Nephron (organoid): ENCODE measurements at regions not wholly inside any gene's neighbourhood (a gene's known extent, or its start where the extent isn't known, plus 50 kb on each side); places are given as distances from the start of the nearest gene placed in this dataset.

Source experiments
- H3K27ac Mint-ChIP-seq, 3 experiments: 2 replicates each; pipeline ENCODE4 v1.8.0; 2020; ENCODE audit warnings: mixed read lengths in 3 of 3, mild to moderate bottlenecking in 2 of 3, moderate library complexity in 1 of 3
- H3K27me3 Mint-ChIP-seq: 2 replicates; pipeline ENCODE4 v1.8.0; 2021; ENCODE audit warnings: low read depth, mild to moderate bottlenecking, moderate library complexity, mixed read lengths
- H3K36me3 Mint-ChIP-seq: 2 replicates; pipeline ENCODE4 v1.8.0; 2020; ENCODE audit warnings: low read depth, mixed read lengths
- H3K4me1 Mint-ChIP-seq: 2 replicates; pipeline ENCODE4 v1.8.0; 2020; ENCODE audit warnings: mixed read lengths
- H3K4me3 Mint-ChIP-seq, 3 experiments: 2 replicates each; pipeline ENCODE4 v1.8.0; 2020; ENCODE audit warnings: mild to moderate bottlenecking in 3 of 3, mixed read lengths in 3 of 3, moderate library complexity in 2 of 3
- H3K9me3 Mint-ChIP-seq: 2 replicates; pipeline ENCODE4 v1.8.0; 2020; ENCODE audit warnings: mixed read lengths
- CTCF ChIP-seq, 3 experiments: fragments of 200-600 bp; sonication (generic); IDR thresholded peaks; one replicate each; pipeline ENCODE4 v1.5.0; 2021; ENCODE audit warnings: antibody characterized with exemption in 3 of 3; ENCODE audit not compliant: unreplicated experiment in 3 of 3

- Mint-ChIP-seq H3K27ac (no peak overlapping the region), H3K27me3 (no peaks in the 10 kb centered on the region), H3K4me3 (no peak overlapping the region), H3K4me1 (peaks cover 5% of the 10 kb centered on the region), H3K9me3 (peaks cover 3% of the 10 kb centered on the region), H3K36me3 (no peaks in the 10 kb centered on the region)
- TF ChIP-seq CTCF (IDR thresholded peaks at IDR 0.05; ENCODE audit: unreplicated experiment in 3 of 3) = no peak
These were observed 125.8 kb downstream of the C6orf118 start for GRCh38 chr6:165183496-165184140.

DNA sequence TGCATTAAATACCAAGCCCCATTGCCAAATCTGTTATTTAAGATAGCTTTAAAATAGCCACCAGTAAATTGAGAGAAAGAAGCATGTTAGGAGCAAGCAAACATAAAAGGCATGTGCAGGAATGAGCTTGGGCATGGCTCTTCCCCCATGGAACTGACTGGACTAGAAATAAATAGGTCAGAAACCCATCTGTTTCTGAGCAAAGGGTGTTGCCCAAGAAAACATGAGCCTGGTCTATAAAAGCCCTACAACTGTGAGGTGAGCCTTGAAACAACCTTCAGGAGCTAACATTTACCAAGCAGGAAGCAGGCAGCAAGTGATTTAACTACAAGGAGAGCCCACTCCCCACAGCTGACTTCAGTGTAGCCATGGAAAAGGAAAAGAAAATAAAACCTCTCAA is 126.3 kb downstream of the C6orf118 start:
- Mint-ChIP-seq H3K27me3 (no peaks in the 10 kb centered on the region), H3K9me3 (peaks cover 4% of the 10 kb centered on the region), H3K4me3 (no peak overlapping the region), H3K36me3 (no peaks in the 10 kb centered on the region), H3K27ac (no peak overlapping the region), H3K4me1 (peaks cover 5% of the 10 kb centered on the region)
- no peak for TF ChIP-seq CTCF (IDR thresholded peaks at IDR 0.05; ENCODE audit: unreplicated experiment in 3 of 3)

DNA sequence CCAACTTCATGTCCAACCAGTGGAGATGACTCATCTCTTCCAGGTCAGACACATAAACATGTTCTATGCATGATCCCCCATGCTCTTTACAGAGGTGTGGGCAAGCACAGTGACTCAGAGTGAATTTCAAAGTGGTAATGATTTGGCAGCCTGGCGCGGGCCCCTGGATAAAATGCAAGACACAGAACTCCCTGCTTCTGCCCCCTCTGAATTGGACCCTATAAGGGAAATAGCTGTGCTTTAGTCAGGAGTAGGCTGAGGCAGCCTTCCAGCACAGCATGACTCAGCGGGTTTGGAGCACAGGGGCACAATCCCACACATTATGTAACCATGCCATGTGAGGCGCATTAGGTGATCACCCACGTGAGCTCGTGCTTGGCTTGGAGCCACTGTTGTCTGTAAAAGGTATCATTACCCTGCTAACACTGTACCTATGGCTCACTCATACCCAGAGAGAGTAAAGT is 127.4 kb downstream of the C6orf118 start:
- Mint-ChIP-seq H3K4me1 (peaks cover 5% of the 10 kb centered on the region), H3K27ac (no peak overlapping the region), H3K27me3 (no peaks in the 10 kb centered on the region), H3K36me3 (no peaks in the 10 kb centered on the region), H3K4me3 (no peak overlapping the region), H3K9me3 (peaks cover 7% of the 10 kb centered on the region)
- no peak for TF ChIP-seq CTCF (IDR thresholded peaks at IDR 0.05; ENCODE audit: unreplicated experiment in 3 of 3)

- TF ChIP-seq CTCF (IDR thresholded peaks at IDR 0.05; ENCODE audit: unreplicated experiment in 3 of 3) = no peak
- Mint-ChIP-seq H3K4me3 (no peak overlapping the region), H3K4me1 (no peaks in the 10 kb centered on the region), H3K36me3 (peaks cover 7% of the 10 kb centered on the region), H3K27ac (no peak overlapping the region), H3K27me3 (no peaks in the 10 kb centered on the region), H3K9me3 (peaks cover 17% of the 10 kb centered on the region)
These were observed 131.3 kb downstream of the C6orf118 start for GRCh38 chr6:165178056-165178455.

DNA sequence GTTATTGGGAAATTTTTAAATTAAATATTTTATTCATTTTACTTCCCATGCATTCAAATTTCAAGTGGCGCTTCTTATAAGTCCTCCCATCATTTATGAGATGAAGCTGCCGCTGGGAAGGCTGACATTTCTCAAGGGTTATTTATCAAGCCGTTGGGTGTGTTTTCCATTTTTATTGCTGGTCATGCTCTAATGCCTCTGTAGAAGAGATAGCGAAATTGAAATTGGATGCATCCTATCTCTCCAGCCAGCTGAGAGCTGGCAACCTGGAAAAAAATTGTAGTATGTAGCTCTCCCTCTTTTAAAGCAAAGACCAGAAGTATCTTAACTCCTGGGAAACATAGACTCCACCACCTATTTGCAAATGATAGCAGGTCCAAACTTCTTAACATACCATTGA is 135.9 kb downstream of the C6orf118 start:
- no peaks in the 10 kb centered on the region for H3K27me3 Mint-ChIP-seq
- no peak for TF ChIP-seq CTCF (IDR thresholded peaks at IDR 0.05; ENCODE audit: unreplicated experiment in 3 of 3)
- H3K9me3 Mint-ChIP-seq = peaks cover 17% of the 10 kb centered on the region
- H3K4me3 Mint-ChIP-seq = no peak overlapping the region
- peaks cover 7% of the 10 kb centered on the region for H3K36me3 Mint-ChIP-seq
- no peak overlapping the region for H3K27ac Mint-ChIP-seq
- no peaks in the 10 kb centered on the region for H3K4me1 Mint-ChIP-seq

DNA sequence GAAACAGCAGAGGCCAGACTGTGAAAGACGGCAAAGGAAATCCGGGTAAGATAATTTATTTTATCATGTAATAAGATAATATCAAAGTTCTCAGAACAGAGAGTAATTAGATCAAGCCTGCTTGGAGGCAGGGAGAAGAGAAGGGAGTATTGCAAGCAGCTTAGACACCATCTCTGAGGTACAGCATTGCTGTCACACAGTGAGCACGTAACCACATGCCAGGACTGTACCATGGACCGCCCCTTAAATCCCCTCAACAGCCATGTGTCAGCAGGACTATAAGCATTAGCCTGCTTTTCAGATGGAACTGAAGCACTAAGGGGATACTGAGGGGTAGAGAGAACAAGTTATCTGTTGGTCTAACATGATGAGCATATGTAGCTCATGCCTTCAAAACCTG is 141.5 kb downstream of the C6orf118 start:
- TF ChIP-seq CTCF (IDR thresholded peaks at IDR 0.05; ENCODE audit: unreplicated experiment in 3 of 3) = no peak
- no peaks in the 10 kb centered on the region for H3K4me1 Mint-ChIP-seq
- H3K9me3 Mint-ChIP-seq = peaks cover 13% of the 10 kb centered on the region
- H3K36me3 Mint-ChIP-seq = no peaks in the 10 kb centered on the region
- H3K27ac Mint-ChIP-seq = no peak overlapping the region
- H3K27me3 Mint-ChIP-seq = peaks cover under 1% of the 10 kb centered on the region
- no peak overlapping the region for H3K4me3 Mint-ChIP-seq
